Loucy (cell line): ENCODE measurements at regions not wholly inside any gene's neighbourhood (a gene's known extent, or its start where the extent isn't known, plus 50 kb on each side); places are given as distances from the start of the nearest gene placed in this dataset.

Source experiments
- CTCF ChIP-seq: fragments of 200-600 bp; sonication (generic); conservative IDR thresholded peaks from 2 replicates; pipeline ENCODE4 v1.5.1; 2014; ENCODE audit warnings: mild to moderate bottlenecking, antibody characterized with exemption, low read length
- EZH2phosphoT487 ChIP-seq: fragments of 200-600 bp; IDR thresholded peaks from 2 replicates; pipeline ENCODE4 v1.6.1; 2018; ENCODE audit warnings: antibody characterized with exemption, mild to moderate bottlenecking, moderate library complexity, borderline replicate concordance

GRCh38 chr10:61608255-61609033, 54.3 kb upstream of the CABCOCO1 start:
- TF ChIP-seq CTCF: no peak
- no peak for TF ChIP-seq EZH2phosphoT487
